Stimulated activated naive CD4-positive, alpha-beta T cell (primary cell): ENCODE measurements at regions not wholly inside any gene's neighbourhood (a gene's known extent, or its start where the extent isn't known, plus 50 kb on each side); places are given as distances from the start of the nearest gene placed in this dataset.
A peak's percentile ranks its signal among the peaks of the same experiment; 100 is the strongest.

Experiments
- DNase-seq, 6 experiments: peaks; one replicate each; lab custom pipeline; 2025; lab: John Stamatoyannopoulos, UW

GRCh38 chr2:42872721-42873120 lies 80.3 kb upstream of the HAAO start:
- no peak for DNase-seq

DNA sequence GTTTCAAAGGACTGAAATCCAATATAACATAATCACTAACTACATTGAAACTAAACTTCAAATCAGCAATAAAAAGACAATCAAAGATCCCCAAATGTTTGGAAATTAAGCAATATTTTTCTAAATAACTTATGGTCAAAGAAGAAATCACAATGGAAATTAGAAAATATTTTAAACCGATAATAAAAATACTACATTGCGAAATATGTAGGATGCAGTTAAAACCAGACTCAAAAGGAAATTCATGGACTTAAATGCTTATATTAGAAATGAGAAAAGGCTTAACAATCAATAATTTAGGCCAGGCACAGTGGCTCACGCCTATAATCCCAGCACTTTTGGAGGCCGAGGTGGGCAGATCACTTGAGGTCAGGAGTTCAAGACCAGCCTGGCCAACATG lies 79.0 kb upstream of the HAAO start:
- DNase-seq, result no peak

- no peak for DNase-seq
These were observed 76.5 kb upstream of the HAAO start for GRCh38 chr2:42868874-42869273.

DNA sequence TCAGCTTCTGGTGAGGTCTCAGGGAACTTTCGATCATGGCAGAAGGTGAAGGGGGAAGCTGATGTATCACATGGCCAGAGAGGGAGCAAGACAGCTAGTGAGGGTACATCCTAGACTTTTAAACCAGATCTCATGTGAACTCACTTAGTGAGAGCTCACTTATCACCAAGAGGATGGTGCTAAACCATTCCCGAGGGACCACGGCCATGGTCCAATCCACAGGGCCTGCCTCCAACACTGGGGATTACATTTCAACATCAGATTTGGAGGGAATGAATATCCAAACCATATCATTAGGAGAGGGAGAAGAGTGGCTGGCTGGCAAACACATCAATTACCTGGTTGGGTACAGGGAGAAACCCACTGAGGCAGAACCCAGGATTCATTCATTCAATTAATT lies 75.7 kb upstream of the HAAO start:
- no peak for DNase-seq

DNA sequence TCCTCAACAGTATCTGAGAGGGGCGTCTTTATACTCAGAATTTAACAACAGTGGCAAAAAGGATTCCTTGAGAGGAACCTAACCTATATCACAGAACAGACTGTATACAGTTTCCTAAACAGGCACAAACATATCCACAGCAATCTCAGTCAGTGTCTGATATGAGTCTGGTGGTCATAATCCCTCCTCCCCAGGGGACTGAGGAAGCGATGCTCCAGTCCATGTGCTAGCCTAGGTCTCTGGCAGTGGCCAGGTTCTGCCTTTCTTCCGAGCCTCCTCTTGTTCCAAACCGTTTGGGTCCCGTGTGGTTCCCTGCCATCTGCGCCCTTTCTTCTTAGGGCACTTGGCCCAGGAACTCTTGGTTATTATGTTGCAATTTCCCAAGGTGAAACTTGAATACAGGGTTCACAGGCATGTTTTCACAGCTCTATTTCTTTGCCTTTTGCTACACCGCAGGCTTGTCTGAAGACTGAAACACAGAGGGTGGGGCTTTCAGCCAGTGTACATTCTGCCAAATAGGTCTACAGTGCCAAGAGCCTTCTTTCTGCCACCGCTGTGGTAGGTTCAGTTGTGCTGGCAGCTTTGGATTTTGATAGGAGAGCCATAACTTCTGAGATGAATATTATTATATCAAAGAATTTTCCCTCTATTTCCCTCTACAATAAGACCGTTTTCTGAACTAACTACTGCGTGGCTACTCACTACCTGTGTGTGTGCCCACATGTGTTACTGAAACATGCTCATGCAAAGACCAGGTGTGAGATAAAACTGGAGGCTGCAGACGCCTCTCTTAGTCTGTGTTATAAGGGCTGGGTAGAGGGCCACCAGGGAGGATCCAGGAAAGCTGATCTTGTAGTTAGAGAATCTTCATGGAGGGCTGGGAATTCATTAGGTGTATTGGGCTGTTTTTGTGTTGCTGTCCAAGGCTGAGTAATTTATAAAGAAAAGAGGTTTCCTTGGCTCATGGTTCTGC lies 75.0 kb upstream of the HAAO start:
- no peak for DNase-seq

DNA sequence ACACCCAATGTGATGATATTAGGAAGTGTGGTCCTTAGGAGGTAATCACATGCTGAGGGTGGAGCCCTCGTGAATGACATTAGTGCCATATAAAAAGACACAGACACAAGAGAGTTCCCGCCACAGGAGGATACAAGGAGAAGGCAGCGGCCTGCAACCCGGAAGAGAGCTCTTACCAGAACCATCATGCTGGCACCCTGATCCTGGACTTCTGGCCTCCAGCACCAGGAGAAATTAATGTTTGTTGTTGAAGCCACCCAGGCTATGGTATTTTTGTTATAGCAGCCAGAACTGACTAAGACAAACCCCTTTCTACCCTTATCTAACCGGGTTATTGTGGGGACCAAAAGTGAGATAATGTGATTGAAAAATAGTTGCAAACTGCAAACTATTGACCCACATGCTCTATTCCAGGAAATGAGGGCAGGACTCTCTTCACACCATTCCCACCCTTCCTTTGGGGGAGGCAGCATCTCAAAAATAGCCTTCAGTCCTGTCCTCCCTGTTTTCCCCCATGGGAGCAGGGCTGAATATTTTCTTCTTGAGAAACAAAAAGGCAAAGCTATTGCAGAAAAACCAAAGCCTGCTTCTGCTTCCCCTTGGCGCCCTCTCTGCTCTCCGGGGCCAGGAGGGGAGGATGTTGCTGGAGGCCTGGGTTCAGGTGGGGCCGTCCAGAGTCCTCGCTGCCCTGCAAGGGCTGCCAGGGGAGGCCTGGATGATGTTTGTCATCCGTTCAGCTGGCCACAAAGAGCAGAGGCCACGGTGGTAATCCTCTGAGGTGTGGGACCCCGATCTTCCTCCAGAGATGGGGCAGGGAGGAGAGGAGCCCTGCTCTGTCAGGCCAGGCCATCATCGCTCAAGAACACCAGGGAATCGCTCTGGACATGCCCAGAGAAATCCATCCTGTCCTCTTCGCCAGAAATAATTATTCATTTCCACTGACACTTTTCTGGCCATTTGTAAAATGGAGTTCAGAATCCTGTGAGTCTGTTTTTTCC lies 73.8 kb upstream of the HAAO start:
- DNase-seq, result no peak

DNA sequence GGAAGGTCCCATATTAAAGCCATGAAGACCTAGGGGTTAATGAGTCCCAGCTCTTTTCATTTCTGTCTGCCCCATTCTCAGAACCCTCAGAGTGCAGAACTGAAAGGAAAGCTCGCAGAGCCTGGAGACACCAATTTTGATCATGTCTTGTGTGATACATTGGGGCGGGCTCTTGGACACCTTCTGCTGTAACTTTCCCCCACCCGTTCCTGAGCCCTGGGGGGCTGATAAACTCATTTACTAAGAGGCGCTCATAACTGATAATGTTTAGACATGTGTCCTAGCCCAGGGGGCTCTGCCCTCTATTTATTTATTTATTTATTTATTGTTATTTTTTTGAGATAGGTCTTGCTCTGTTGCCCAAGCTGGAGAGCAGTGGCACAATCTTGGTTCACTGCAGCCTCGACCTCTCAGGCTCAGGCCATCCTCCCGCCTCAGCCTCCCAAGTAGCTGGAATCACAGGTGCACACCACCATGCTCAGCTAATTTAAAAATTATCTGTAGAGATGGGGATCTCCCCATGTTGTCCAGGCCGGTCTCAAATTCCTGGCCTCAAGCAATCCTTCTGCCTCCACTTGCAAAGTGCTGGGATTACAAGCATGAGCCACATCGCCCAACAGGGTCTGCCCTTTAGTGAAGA lies 72.4 kb upstream of the HAAO start:
- DNase-seq, result no peak

GRCh38 chr2:42864222-42864621 lies 71.8 kb upstream of the HAAO start:
- DNase-seq, result no peak

- DNase-seq, result no peak
These were observed 71.4 kb upstream of the HAAO start for GRCh38 chr2:42863751-42864150.

DNA sequence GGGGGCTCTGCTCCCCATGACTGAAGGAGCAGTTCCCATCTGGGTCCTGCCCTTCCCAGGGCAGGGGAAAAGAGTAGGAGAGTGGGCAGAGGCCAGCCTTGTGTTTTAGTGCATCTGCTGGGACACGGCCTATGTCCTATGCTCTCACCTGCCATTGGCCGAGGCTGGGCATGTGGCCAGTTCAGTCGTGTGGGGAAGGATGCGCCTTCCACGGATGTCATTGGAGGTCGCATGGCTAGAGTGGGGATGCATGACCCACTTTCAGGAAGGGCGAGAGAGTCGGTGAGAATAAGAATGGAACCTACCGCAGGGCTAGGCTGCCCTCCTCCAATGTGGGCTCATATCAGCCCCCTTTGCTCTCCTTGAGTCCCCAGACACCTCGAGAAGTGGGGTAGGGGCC lies 70.9 kb upstream of the HAAO start:
- DNase-seq, result no peak

DNA sequence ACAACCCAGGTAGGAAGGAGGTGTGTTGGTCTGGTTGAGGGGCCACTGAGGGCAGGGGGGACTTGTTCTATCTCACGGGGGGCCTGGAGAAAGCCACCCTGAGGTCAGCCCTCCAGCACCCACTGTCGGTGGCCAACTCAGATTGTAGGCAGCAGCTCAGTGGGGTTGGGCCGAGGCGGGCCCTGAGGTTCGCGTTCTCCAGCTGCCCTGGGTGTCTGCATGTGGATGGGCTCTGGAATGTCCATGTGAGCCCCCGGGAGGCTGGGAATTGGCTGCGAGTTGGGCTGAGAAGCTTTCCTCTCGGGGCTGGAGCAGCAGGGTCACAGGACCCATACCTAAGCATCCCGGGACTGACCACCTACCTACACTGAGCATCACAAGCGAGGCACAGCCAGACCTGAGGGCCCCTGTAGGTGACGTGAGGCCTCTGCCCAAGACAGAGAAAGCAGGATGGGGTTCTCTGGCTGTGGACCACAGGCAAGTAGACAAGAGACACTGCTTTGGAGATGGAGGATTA lies 70.3 kb upstream of the HAAO start:
- DNase-seq, result no peak

- DNase-seq, result no peak
These were observed 68.9 kb upstream of the HAAO start for GRCh38 chr2:42861321-42861720.

GRCh38 chr2:42860319-42861094 lies 68.1 kb upstream of the HAAO start:
- DNase-seq, result no peak

DNA sequence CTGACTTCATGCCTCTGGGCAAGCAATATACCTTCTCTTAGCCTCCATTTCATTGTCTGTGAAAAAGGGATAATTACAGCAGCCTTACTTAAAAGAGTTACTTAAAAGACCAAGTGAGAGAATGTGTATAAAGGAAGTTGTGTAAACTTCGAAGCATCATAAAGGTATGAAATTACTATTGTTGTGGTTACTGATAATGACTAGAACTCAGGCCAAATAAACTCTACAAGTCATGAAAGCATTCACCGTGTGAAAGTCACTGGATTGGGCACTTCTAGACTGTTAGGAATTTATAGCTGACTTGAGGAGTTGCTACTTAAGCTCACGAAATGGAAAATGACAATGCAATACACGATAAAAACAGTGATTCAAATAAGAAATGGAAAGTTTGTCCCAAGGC lies 67.4 kb upstream of the HAAO start:
- no peak for DNase-seq

DNA sequence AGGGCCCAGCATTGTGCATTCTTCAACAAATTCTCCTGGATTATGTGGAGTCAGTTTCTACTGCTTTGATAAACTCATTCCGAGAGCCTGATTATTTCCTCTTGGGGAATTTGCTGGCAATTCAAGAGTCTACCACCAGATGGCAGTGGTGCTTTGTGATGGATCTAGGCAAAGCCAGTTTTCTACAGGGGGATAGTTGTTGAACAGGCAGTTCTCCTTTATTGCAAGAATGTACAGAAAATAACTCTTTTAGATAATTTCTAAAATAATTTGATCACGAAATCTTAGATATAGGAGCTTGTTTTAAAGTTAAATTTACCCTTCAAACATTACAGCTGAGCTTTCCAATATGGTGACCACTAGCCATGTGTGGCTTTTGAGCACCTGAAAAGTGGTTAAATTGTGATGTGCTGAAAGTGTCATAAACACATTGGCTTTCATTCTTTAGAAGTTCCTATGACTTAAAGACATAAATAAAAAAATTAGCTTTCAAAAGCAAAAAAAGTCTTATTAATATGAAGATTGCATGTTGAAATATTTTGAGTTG lies 66.7 kb upstream of the HAAO start:
- DNase-seq, result peak; percentile 40 to 71 (median 50)

GRCh38 chr2:42858140-42859005 lies 66.0 kb upstream of the HAAO start:
- DNase-seq, result no peak

DNA sequence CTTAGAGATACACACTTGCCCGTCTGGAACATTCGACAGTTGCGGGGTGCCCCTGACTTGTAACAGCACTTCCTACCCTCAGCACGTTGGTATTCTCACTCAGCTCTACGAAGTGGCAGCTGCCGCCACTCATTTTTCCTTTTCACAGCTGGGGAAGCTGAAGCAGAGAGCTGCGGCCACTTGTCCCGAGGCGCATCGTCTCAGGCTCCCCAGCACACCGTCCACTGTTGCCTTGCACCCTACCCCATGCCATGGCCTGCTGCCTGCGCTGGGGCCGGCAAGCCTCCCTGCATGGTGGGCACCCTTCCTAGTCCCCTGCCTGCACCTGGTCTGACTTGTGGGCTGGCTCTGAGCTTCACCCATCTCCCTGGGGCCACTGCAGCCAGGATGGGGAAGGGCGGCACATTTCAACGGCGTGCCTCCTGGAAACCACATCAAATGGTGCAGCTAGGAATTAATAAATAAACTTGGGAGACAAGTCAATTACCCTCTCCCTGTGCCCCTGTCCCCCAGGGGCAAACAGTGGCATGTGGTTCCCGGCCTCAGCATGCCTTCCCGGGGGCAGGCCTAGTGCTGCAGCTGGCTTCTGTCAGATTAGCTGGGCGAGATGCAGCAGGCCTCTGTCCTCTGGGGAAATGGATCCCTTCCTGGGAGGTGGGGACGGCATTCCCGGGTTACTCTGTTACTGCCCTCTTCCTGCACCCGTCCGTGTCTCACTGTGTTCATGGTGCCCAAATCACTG lies 64.7 kb upstream of the HAAO start:
- no peak for DNase-seq

DNA sequence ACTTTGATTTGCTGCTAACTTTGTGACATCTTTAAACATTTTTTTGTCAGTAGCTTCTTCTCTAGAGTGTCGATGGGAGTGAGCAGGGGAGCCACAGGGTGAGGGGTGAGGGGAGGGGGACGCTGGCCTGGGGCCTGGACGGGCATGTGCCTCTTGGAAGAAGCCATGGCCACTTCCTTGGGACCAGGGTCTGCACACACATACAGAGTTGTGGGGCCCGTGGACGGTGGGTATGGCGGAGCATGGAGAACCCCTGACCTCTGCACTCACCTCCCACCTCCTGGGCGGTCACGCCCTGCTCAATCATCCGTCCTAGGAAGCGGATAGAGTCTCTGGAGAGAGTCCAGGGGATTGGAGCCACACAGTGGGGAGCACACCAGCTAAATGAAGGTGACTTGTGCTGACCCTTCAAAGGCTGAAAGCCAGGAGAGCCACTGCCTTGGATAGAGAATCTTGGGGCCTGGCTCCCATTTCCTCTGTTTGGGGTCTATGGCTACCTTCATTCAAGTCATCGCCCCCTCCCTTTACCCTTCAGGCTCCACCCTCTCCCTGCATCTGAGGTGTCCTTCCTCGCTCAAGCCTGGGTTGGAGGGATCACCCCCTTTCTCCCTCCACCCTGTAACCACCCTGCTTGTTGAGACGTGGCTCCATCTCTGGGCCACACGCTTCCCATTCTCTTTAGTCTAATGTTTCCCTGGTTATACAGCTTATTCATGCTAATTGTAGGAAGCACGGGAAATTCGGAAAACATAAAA lies 63.9 kb upstream of the HAAO start:
- no peak for DNase-seq
